Liver (tissue), 8 donors: ENCODE measurements at regions not wholly inside any gene's neighbourhood (a gene's known extent, or its start where the extent isn't known, plus 50 kb on each side); places are given as distances from the start of the nearest gene placed in this dataset.

Experiments
- DNase-seq: peaks from one replicate; pipeline ENCODE4 v3.0.0-alpha.2; 2017; ENCODE audit warnings: low spot score
- H3K27ac ChIP-seq, 2 donors: one replicate each; pipeline ENCODE4 v1.7.0; 2013; ENCODE audit warnings: inconsistent platforms in 2 of 2, low read length in 2 of 2, control low read depth in 1 of 2, low read depth in 1 of 2, mild to moderate bottlenecking in 1 of 2
- H3K27me3 ChIP-seq, 4 donors: one replicate each; pipeline versions ENCODE4 v1.6.1 to v1.7.0; 2013; ENCODE audit warnings: low read length in 3 of 4, inconsistent platforms in 1 of 4, mild to moderate bottlenecking in 1 of 4, moderate library complexity in 1 of 4; ENCODE audit not compliant: control insufficient read depth in 4 of 4, insufficient read depth in 4 of 4
- H3K36me3 ChIP-seq, 4 donors: one replicate each; pipeline versions ENCODE4 v1.6.1 to v1.7.0; 2013; ENCODE audit warnings: low read length in 3 of 4, mild to moderate bottlenecking in 3 of 4, low read depth in 1 of 4, moderate library complexity in 1 of 4; ENCODE audit not compliant: control insufficient read depth in 4 of 4, insufficient read depth in 3 of 4
- H3K4me1 ChIP-seq, 4 donors: one replicate each; pipeline versions ENCODE4 v1.6.1 to v1.7.0; 2013; ENCODE audit warnings: low read length in 3 of 4, mild to moderate bottlenecking in 3 of 4, moderate library complexity in 1 of 4; ENCODE audit not compliant: control insufficient read depth in 4 of 4, insufficient read depth in 4 of 4
- H3K4me3 ChIP-seq, 3 donors: one replicate each; pipeline versions ENCODE4 v1.6.1 to v1.7.0; 2013; ENCODE audit warnings: low read length in 3 of 3, control low read depth in 1 of 3, low read depth in 1 of 3, mild to moderate bottlenecking in 1 of 3
- H3K9ac ChIP-seq, 2 donors: one replicate each; pipeline ENCODE4 v1.7.0; 2013; ENCODE audit warnings: low read length in 2 of 2, mild to moderate bottlenecking in 2 of 2, moderate library complexity in 2 of 2, control low read depth in 1 of 2, low read depth in 1 of 2
- H3K9me3 ChIP-seq, 4 donors: one replicate each; pipeline versions ENCODE4 v1.6.1 to v1.7.0; 2013; ENCODE audit warnings: low read length in 3 of 4; ENCODE audit not compliant: control insufficient read depth in 4 of 4
- EGR1 ChIP-seq, 2 donors: IDR thresholded peaks; 2 replicates each; pipeline ENCODE4 v1.6.1; 2016 to 2018; ENCODE audit warnings: antibody characterized with exemption in 2 of 2, low read depth in 2 of 2
- FOXA1 ChIP-seq: IDR thresholded peaks from 2 replicates; pipeline ENCODE4 v1.6.1; 2016; ENCODE audit warnings: antibody characterized with exemption
- FOXA2 ChIP-seq: IDR thresholded peaks from 2 replicates; pipeline ENCODE4 v1.6.1; 2016; ENCODE audit warnings: antibody characterized with exemption
- GABPA ChIP-seq, 2 donors: IDR thresholded peaks in 1 of 2; conservative IDR thresholded peaks in 1 of 2; 2 replicates each; pipeline ENCODE4 v1.6.1; 2016; ENCODE audit warnings: antibody characterized with exemption in 2 of 2, mild to moderate bottlenecking in 1 of 2, moderate library complexity in 1 of 2
- HNF4A ChIP-seq, 2 donors: conservative IDR thresholded peaks; 2 replicates each; pipeline ENCODE4 v1.6.1; 2016; ENCODE audit warnings: antibody characterized with exemption in 2 of 2, mild to moderate bottlenecking in 2 of 2
- JUND ChIP-seq, 2 donors: IDR thresholded peaks; 2 replicates each; pipeline ENCODE4 v1.6.1; 2016; ENCODE audit warnings: antibody characterized with exemption in 2 of 2
- NR2F2 ChIP-seq: IDR thresholded peaks from 2 replicates; pipeline ENCODE4 v1.6.1; 2016; ENCODE audit warnings: antibody characterized with exemption
- RXRA ChIP-seq, 2 donors: IDR thresholded peaks; 2 replicates each; pipeline ENCODE4 v1.6.1; 2017 to 2018; ENCODE audit warnings: antibody characterized with exemption in 2 of 2, mild to moderate bottlenecking in 1 of 2
- TAF1 ChIP-seq: conservative IDR thresholded peaks from 2 replicates; pipeline ENCODE4 v1.6.1; 2016; ENCODE audit warnings: antibody characterized with exemption, mild to moderate bottlenecking
- WGBS: extraction: QIAGEN DNeasy Blood & Tissue Kit; methylation state at CpG from one replicate; pipeline ENCODE4 v1.1.7; 2013; 5-methylcytosine and 5-hydroxymethylcytosine counted together
- TF ChIP-seq, protein P1 (sequence below): IDR thresholded peaks from 2 replicates; pipeline ENCODE4 v1.6.1; 2016; ENCODE audit warnings: antibody characterized with exemption
- TF ChIP-seq, protein P2 (sequence below): fragments of 150-350 bp; IDR thresholded peaks from 2 replicates; pipeline ENCODE4 v1.5.1; 2017; ENCODE audit warnings: improper control_type of control experiment, low read depth, low read length; ENCODE audit not compliant: missing input control
- TF ChIP-seq, protein P3 (sequence below): IDR thresholded peaks from 2 replicates; pipeline ENCODE4 v1.6.1; 2016; ENCODE audit warnings: antibody characterized with exemption, mild to moderate bottlenecking
- TF ChIP-seq, protein P4 (sequence below): IDR thresholded peaks from 2 replicates; pipeline ENCODE4 v1.6.1; 2016; ENCODE audit warnings: antibody characterized with exemption
- donor health status: healthy.
- donor health status: healthy.
- donor health status: healthy.
- donor health status: healthy.
- donor health status: healthy.

DNA sequence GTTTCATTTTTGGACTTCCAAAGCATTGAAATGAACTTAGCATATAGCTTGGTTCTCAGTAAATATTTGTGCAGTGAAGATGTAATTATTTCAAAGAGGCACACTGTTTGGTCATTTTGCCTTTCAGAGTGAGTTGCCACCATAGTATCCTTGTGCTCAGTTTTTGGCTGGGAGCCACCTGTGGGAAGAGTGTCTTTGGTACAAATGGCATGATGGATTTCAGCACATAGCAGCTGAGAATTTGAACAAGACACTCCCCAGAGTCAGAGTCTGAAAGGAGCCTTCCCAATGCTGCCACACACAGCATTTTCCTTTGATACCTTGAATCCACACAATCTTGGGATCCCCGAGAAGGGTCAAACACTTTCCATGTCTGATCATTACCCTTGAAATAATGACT, 897.2 kb upstream of the ARPP21 start:
- Histone ChIP-seq H3K27ac (no peak overlapping the region), H3K27me3 (peaks cover 0 to 3% (median 0%) of the 10 kb centered on the region in 4 donors), H3K9ac (no peak overlapping the region), H3K4me1 (no peaks in the 10 kb centered on the region), H3K36me3 (no peaks in the 10 kb centered on the region), H3K4me3 (no peak overlapping the region), H3K9me3 (no peaks in the 10 kb centered on the region)
- 78% methylated on average over 1 of the region's 1 CpG for WGBS
- DNase-seq, result no peak
- TF ChIP-seq, protein P1, sequence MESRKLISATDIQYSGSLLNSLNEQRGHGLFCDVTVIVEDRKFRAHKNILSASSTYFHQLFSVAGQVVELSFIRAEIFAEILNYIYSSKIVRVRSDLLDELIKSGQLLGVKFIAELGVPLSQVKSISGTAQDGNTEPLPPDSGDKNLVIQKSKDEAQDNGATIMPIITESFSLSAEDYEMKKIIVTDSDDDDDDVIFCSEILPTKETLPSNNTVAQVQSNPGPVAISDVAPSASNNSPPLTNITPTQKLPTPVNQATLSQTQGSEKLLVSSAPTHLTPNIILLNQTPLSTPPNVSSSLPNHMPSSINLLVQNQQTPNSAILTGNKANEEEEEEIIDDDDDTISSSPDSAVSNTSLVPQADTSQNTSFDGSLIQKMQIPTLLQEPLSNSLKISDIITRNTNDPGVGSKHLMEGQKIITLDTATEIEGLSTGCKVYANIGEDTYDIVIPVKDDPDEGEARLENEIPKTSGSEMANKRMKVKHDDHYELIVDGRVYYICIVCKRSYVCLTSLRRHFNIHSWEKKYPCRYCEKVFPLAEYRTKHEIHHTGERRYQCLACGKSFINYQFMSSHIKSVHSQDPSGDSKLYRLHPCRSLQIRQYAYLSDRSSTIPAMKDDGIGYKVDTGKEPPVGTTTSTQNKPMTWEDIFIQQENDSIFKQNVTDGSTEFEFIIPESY, result no peak
- no peak for TF ChIP-seq TAF1
- TF ChIP-seq, protein P2, sequence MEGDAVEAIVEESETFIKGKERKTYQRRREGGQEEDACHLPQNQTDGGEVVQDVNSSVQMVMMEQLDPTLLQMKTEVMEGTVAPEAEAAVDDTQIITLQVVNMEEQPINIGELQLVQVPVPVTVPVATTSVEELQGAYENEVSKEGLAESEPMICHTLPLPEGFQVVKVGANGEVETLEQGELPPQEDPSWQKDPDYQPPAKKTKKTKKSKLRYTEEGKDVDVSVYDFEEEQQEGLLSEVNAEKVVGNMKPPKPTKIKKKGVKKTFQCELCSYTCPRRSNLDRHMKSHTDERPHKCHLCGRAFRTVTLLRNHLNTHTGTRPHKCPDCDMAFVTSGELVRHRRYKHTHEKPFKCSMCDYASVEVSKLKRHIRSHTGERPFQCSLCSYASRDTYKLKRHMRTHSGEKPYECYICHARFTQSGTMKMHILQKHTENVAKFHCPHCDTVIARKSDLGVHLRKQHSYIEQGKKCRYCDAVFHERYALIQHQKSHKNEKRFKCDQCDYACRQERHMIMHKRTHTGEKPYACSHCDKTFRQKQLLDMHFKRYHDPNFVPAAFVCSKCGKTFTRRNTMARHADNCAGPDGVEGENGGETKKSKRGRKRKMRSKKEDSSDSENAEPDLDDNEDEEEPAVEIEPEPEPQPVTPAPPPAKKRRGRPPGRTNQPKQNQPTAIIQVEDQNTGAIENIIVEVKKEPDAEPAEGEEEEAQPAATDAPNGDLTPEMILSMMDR, result no peak
- TF ChIP-seq JUND (IDR thresholded peaks at IDR 0.05), result no peak
- no peak for TF ChIP-seq GABPA (IDR thresholded peaks at IDR 0.05 in 1 of 2, conservative IDR thresholded peaks at IDR 0.05 in 1 of 2)
- TF ChIP-seq FOXA2, result no peak
- TF ChIP-seq NR2F2, result no peak
- no peak for TF ChIP-seq EGR1 (IDR thresholded peaks at IDR 0.05; ENCODE audit: low read depth in 2 of 2)
- TF ChIP-seq HNF4A (conservative IDR thresholded peaks at IDR 0.05), result no peak
- TF ChIP-seq, protein P3, sequence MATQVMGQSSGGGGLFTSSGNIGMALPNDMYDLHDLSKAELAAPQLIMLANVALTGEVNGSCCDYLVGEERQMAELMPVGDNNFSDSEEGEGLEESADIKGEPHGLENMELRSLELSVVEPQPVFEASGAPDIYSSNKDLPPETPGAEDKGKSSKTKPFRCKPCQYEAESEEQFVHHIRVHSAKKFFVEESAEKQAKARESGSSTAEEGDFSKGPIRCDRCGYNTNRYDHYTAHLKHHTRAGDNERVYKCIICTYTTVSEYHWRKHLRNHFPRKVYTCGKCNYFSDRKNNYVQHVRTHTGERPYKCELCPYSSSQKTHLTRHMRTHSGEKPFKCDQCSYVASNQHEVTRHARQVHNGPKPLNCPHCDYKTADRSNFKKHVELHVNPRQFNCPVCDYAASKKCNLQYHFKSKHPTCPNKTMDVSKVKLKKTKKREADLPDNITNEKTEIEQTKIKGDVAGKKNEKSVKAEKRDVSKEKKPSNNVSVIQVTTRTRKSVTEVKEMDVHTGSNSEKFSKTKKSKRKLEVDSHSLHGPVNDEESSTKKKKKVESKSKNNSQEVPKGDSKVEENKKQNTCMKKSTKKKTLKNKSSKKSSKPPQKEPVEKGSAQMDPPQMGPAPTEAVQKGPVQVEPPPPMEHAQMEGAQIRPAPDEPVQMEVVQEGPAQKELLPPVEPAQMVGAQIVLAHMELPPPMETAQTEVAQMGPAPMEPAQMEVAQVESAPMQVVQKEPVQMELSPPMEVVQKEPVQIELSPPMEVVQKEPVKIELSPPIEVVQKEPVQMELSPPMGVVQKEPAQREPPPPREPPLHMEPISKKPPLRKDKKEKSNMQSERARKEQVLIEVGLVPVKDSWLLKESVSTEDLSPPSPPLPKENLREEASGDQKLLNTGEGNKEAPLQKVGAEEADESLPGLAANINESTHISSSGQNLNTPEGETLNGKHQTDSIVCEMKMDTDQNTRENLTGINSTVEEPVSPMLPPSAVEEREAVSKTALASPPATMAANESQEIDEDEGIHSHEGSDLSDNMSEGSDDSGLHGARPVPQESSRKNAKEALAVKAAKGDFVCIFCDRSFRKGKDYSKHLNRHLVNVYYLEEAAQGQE, result no peak
- TF ChIP-seq FOXA1, result no peak

DNA sequence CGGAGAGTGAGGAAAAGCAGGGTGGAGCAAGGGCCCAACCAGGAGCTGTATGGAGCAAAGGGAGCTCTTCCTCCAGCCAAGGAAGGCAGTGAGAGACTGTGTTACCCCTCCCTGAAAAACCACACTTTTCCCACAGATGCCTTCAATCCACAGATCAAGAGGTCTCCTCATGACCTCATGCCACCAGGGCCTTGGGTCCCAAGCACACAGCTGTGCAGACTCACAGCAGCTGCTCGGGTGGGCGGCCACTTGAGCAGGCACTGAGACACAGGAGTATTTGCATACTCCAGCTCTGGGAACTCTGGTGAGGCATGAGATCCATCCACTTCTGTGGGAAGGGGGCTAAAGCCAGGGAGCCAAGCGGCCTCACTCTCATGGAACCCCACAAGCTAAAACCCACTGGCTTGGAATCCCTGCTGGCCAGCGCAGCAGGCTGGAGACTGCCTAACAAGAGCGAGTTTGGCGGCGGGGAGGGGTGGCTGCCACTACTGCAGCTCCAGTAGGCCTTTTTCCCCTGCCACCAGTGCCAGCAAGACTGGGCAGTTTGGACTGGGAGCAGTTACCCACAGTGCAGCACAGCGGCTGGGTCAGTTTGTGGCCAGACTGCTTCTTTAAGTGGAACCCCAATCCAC, 880.6 kb upstream of the ARPP21 start:
- Histone ChIP-seq H3K27me3 (peaks cover 0 to 3% (median 0%) of the 10 kb centered on the region in 4 donors), H3K36me3 (no peaks in the 10 kb centered on the region), H3K27ac (no peak overlapping the region), H3K4me3 (no peak overlapping the region), H3K9ac (no peak overlapping the region), H3K4me1 (no peaks in the 10 kb centered on the region), H3K9me3 (peaks cover 0 to 3% (median 0%) of the 10 kb centered on the region in 4 donors)
- no peak for DNase-seq
- TF ChIP-seq, protein P4, sequence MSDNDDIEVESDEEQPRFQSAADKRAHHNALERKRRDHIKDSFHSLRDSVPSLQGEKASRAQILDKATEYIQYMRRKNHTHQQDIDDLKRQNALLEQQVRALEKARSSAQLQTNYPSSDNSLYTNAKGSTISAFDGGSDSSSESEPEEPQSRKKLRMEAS, result no peak
- TF ChIP-seq RXRA (IDR thresholded peaks at IDR 0.05) (no peak), GABPA (IDR thresholded peaks at IDR 0.05 in 1 of 2, conservative IDR thresholded peaks at IDR 0.05 in 1 of 2) (no peak)
- whole genome bisulfite sequencing, result 82% methylated on average over 9 of the region's 9 CpGs
